OCI-LY7 (cell line): ENCODE measurements at regions not wholly inside any gene's neighbourhood (a gene's known extent, or its start where the extent isn't known, plus 50 kb on each side); places are given as distances from the start of the nearest gene placed in this dataset.

Experiments
- BruUV-seq: library from RNA; stranded (reverse); fragments of 400-500 nt; replicated peaks from 2 replicates; lab custom pipeline; 2021; lab: Mats Ljungman, UMichigan
- CTCF ChIA-PET: fragments of 300-600 bp; sonication (Branson Sonifier 250); formaldehyde crosslinking; loops from one replicate; lab custom pipeline; 2022; ENCODE audit warnings: antibody characterized with exemption; ENCODE audit not compliant: unreplicated experiment; lab: Charles Lee
- POLR2A ChIA-PET: fragments of 300-600 bp; sonication (Branson Sonifier 250); formaldehyde crosslinking; loops from one replicate; lab custom pipeline; 2022; ENCODE audit warnings: antibody characterized with exemption; lab: Charles Lee
- DNase-seq: peaks from one replicate; pipeline ENCODE4 v3.0.0-alpha.2; 2015; ENCODE audit warnings: low spot score
- H2AFZ ChIP-seq: fragments of 200-600 bp; sonication (generic), shearing (Covaris generic); 2 replicates; pipeline ENCODE4 v1.6.1; 2014; ENCODE audit warnings: mild to moderate bottlenecking, antibody characterized with exemption, low read length, moderate library complexity
- H3K27ac ChIP-seq: fragments of 200-600 bp; sonication (generic); 2 replicates; pipeline ENCODE4 v1.5.1; 2014; ENCODE audit warnings: mixed run types, low read depth, mild to moderate bottlenecking, moderate library complexity, low read length, inconsistent platforms; ENCODE audit not compliant: poor library complexity, severe bottlenecking
- H3K36me3 ChIP-seq: fragments of 200-600 bp; sonication (generic); 2 replicates; pipeline ENCODE4 v1.6.1; 2014; ENCODE audit warnings: mild to moderate bottlenecking, antibody characterized with exemption, low read length, moderate library complexity, mixed read lengths; ENCODE audit not compliant: insufficient read depth
- H3K4me1 ChIP-seq: fragments of 200-600 bp; sonication (generic); 2 replicates; pipeline ENCODE4 v1.5.1; 2014; ENCODE audit warnings: mild to moderate bottlenecking, low read length; ENCODE audit not compliant: insufficient read depth, poor library complexity, severe bottlenecking
- H3K4me2 ChIP-seq: fragments of 200-600 bp; sonication (generic); 2 replicates; pipeline ENCODE4 v1.6.1; 2014; ENCODE audit warnings: mild to moderate bottlenecking, low read length
- H3K4me3 ChIP-seq: fragments of 200-600 bp; sonication (generic); 2 replicates; pipeline ENCODE4 v1.5.1; 2014; ENCODE audit warnings: mild to moderate bottlenecking, low read depth, low read length; ENCODE audit not compliant: poor library complexity, severe bottlenecking
- H3K79me2 ChIP-seq: fragments of 200-600 bp; sonication (generic); 2 replicates; pipeline ENCODE4 v1.6.1; 2016; ENCODE audit warnings: low read depth, mild to moderate bottlenecking, low read length, moderate library complexity, mixed read lengths; ENCODE audit not compliant: insufficient read depth
- H3K9me2 ChIP-seq: fragments of 200-600 bp; sonication (generic); 2 replicates; pipeline ENCODE4 v1.6.1; 2016; ENCODE audit warnings: mild to moderate bottlenecking, low read length, mixed read lengths; ENCODE audit not compliant: insufficient read depth
- H3K9me3 ChIP-seq: fragments of 200-600 bp; sonication (generic); 2 replicates; pipeline ENCODE4 v1.6.1; 2014; ENCODE audit warnings: mild to moderate bottlenecking, mixed run types, low read length, mixed read lengths
- H4K20me1 ChIP-seq: fragments of 200-600 bp; sonication (generic); 2 replicates; pipeline ENCODE4 v1.6.1; 2014; ENCODE audit warnings: mild to moderate bottlenecking, antibody characterized with exemption, low read length, moderate library complexity, mixed read lengths; ENCODE audit not compliant: insufficient read depth
- EZH2phosphoT487 ChIP-seq: fragments of 200-600 bp; sonication (generic); IDR thresholded peaks from 2 replicates; pipeline ENCODE4 v1.6.1; 2018; ENCODE audit warnings: low read depth, borderline replicate concordance, mild to moderate bottlenecking, mixed run types, antibody characterized with exemption, low read length, moderate library complexity, mixed read lengths
- intact Hi-C: fragments of 100-400 bp; cut with micrococcal nuclease; formaldehyde crosslinking; loops from one replicate; pipeline ENCODE4 v1.10.0; 2022; ENCODE audit not compliant: unreplicated experiment
- TF ChIP-seq, protein P1 (sequence below): fragments of 200-600 bp; sonication (generic); conservative IDR thresholded peaks from 2 replicates; pipeline ENCODE4 v1.5.1; 2014; ENCODE audit warnings: mild to moderate bottlenecking, antibody characterized with exemption, low read length, moderate library complexity, mixed read lengths

DNA sequence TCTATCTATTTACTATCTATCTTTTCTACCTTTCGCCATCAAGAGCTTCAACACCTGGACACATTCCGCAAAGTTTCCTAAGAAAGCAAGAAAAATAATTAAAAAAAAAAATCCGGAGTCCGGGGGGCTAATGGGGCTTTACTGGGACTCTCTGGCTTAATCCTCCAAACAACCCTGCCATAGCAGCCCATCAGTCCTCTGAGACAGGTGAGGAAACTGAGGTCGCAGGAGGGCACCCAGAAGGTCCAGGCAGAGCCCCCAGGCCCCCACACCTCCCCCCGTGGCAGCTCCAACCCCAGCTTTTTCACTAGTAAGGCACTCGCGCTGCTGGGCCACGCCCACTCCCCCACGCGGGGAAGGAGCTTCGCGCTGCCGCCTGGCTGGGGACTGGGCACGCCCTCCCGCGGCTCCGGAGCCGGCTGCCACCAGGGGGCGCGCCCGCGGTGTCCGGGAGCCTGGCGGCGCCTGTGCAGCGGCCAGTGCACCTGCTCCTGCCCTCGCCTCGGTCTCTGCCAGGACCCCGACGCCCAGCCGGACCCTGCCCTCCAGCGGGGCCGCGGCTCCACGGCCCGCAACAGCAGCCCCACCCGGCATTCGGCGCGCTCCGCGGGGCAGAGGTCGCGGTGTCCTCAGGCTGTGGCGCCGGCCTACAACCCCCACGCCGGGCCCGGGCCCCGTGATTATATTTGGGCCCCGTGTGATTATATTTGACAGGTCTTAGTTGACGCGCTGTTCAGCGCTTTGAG is 54.1 kb upstream of the SAMD11 start:
- peak overlapping the region; percentile 41; the same call in 1 of the 2 replicates for H3K4me2 ChIP-seq
- intact Hi-C loops, result no loop called here

More for the DNA sequence above, 54.1 kb upstream of the SAMD11 start:
- no peaks in the 10 kb centered on the region for H4K20me1 ChIP-seq
- H3K79me2 ChIP-seq, result no peaks in the 10 kb centered on the region
- CTCF ChIA-PET, result interaction anchor here (0.6 kb wide), 1 partner anchor 247 kb away, joined by 3 read pairs; no protein-coding TSS in a partner anchor
- TF ChIP-seq, protein P1, sequence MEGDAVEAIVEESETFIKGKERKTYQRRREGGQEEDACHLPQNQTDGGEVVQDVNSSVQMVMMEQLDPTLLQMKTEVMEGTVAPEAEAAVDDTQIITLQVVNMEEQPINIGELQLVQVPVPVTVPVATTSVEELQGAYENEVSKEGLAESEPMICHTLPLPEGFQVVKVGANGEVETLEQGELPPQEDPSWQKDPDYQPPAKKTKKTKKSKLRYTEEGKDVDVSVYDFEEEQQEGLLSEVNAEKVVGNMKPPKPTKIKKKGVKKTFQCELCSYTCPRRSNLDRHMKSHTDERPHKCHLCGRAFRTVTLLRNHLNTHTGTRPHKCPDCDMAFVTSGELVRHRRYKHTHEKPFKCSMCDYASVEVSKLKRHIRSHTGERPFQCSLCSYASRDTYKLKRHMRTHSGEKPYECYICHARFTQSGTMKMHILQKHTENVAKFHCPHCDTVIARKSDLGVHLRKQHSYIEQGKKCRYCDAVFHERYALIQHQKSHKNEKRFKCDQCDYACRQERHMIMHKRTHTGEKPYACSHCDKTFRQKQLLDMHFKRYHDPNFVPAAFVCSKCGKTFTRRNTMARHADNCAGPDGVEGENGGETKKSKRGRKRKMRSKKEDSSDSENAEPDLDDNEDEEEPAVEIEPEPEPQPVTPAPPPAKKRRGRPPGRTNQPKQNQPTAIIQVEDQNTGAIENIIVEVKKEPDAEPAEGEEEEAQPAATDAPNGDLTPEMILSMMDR, result peak; percentile 78
- no peak for TF ChIP-seq EZH2phosphoT487
- POLR2A ChIA-PET, result no interaction called here
- no peak overlapping the region for H3K4me3 ChIP-seq
- H3K36me3 ChIP-seq, result no peaks in the 10 kb centered on the region
- H2AFZ ChIP-seq, result no peak overlapping the region
- H3K27ac ChIP-seq, result no peak overlapping the region
- no peaks in the 10 kb centered on the region for H3K9me3 ChIP-seq
- H3K4me1 ChIP-seq, result peaks cover 21% of the 10 kb centered on the region
- H3K9me2 ChIP-seq, result no peaks in the 10 kb centered on the region
- no TSS peak for BruUV-seq
- peak; percentile 64 for DNase-seq
